Keratinocyte (primary cell): ENCODE measurements at regions not wholly inside any gene's neighbourhood (a gene's known extent, or its start where the extent isn't known, plus 50 kb on each side); places are given as distances from the start of the nearest gene placed in this dataset.

Source experiments
- EZH2 ChIP-seq: IDR thresholded peaks from one replicate; pipeline ENCODE4 v1.6.1; 2012; ENCODE audit warnings: inconsistent platforms, mild to moderate bottlenecking, low read length, moderate library complexity
- TF ChIP-seq, protein P1 (sequence below), 3 experiments: IDR thresholded peaks in 1 of 3; conservative IDR thresholded peaks in 1 of 3; optimal IDR thresholded peaks in 1 of 3; 2 replicates in 2 of 3; 3 replicates in 1 of 3; pipeline versions ENCODE3 to v1.5.1; 2011; ENCODE audit warnings: low read length in 3 of 3, mild to moderate bottlenecking in 3 of 3, moderate library complexity in 2 of 3, control low read depth in 1 of 3, inconsistent platforms in 1 of 3; ENCODE audit not compliant: insufficient read depth in 2 of 3; ENCODE audit errors: extremely low read depth in 1 of 3

DNA sequence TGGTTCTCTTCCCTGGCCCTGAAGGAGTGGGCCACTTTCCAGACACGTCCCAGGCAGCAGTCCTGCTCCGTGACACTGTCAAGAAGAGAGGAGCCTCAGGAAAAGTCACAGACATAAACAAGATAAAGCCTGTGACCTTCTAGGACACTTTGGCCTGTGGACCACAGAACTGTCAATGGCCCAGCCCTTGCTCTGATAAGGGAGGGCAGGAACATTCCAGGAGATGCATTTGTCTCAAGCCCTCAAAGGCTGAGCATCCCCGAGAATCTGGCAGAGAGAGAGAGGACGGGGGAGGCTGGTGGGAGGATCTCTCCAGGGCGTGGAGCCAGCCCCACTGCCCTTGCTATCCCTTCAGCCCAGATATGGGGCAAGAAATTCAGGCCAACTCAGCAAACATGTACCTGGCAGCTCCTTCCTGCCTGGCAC is 476.4 kb downstream of the INSC start:
- no peak for TF ChIP-seq EZH2
- TF ChIP-seq, protein P1, sequence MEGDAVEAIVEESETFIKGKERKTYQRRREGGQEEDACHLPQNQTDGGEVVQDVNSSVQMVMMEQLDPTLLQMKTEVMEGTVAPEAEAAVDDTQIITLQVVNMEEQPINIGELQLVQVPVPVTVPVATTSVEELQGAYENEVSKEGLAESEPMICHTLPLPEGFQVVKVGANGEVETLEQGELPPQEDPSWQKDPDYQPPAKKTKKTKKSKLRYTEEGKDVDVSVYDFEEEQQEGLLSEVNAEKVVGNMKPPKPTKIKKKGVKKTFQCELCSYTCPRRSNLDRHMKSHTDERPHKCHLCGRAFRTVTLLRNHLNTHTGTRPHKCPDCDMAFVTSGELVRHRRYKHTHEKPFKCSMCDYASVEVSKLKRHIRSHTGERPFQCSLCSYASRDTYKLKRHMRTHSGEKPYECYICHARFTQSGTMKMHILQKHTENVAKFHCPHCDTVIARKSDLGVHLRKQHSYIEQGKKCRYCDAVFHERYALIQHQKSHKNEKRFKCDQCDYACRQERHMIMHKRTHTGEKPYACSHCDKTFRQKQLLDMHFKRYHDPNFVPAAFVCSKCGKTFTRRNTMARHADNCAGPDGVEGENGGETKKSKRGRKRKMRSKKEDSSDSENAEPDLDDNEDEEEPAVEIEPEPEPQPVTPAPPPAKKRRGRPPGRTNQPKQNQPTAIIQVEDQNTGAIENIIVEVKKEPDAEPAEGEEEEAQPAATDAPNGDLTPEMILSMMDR (optimal IDR thresholded peaks at IDR 0.05 in 1 of 3, IDR thresholded peaks at IDR 0.05 in 1 of 3, conservative IDR thresholded peaks at IDR 0.05 in 1 of 3; ENCODE audit: extremely low read depth in 1 of 3, insufficient read depth in 2 of 3, low read length in 3 of 3): no peak
